Spleen (tissue), 11 donors: ENCODE measurements at regions not wholly inside any gene's neighbourhood (a gene's known extent, or its start where the extent isn't known, plus 50 kb on each side); places are given as distances from the start of the nearest gene placed in this dataset.

Source experiments
- DNase-seq: peaks from one replicate; pipeline ENCODE4 v3.0.0-alpha.2; 2020
- H3K27ac ChIP-seq, 8 donors: fragments of 200-600 bp; sonication (generic) in 7 of 8; 1 replicate in 4 of 8; 2 replicates in 4 of 8; pipeline versions ENCODE4 v1.5.0 to v1.8.0; 2016 to 2021; ENCODE audit warnings: inconsistent platforms in 4 of 8, mild to moderate bottlenecking in 4 of 8, moderate library complexity in 1 of 8
- H3K27me3 ChIP-seq, 7 donors: fragments of 200-600 bp; sonication (generic) in 6 of 7; replicated peaks in 1 of 7; 1 replicate in 4 of 7; 2 replicates in 3 of 7; pipeline versions ENCODE4 v1.5.0 to v1.8.0; 2016 to 2021; ENCODE audit warnings: inconsistent platforms in 3 of 7, mild to moderate bottlenecking in 1 of 7
- H3K36me3 ChIP-seq, 6 donors: fragments of 200-600 bp; sonication (generic) in 5 of 6; 1 replicate in 4 of 6; 2 replicates in 2 of 6; pipeline versions ENCODE4 v1.5.0 to v1.8.0; 2016 to 2021; ENCODE audit warnings: inconsistent platforms in 2 of 6
- H3K4me1 ChIP-seq, 6 donors: fragments of 200-600 bp; sonication (generic) in 5 of 6; 1 replicate in 3 of 6; 2 replicates in 3 of 6; pipeline versions ENCODE4 v1.5.0 to v1.8.0; 2016 to 2021; ENCODE audit warnings: inconsistent platforms in 3 of 6
- H3K4me3 ChIP-seq, 8 donors: fragments of 200-600 bp; sonication (generic) in 7 of 8; 1 replicate in 4 of 8; 2 replicates in 4 of 8; pipeline versions ENCODE4 v1.5.0 to v1.8.0; 2016 to 2021; ENCODE audit warnings: inconsistent platforms in 4 of 8, mild to moderate bottlenecking in 4 of 8, moderate library complexity in 2 of 8
- H3K9me3 ChIP-seq, 8 donors: fragments of 200-600 bp; sonication (generic) in 7 of 8; 1 replicate in 4 of 8; 2 replicates in 4 of 8; pipeline versions ENCODE4 v1.5.0 to v1.8.0; 2016 to 2021; ENCODE audit warnings: inconsistent platforms in 4 of 8
- CTCF ChIP-seq, 11 experiments: fragments of 200-600 bp in 7 of 11; fragments of 450-650 bp in 4 of 11; sonication (generic) in 4 of 11; IDR thresholded peaks in 8 of 11; conservative IDR thresholded peaks in 3 of 11; 1 replicate in 7 of 11; 2 replicates in 4 of 11; pipeline versions ENCODE4 v1.4.0 to v1.8.0; 2016 to 2021; ENCODE audit warnings: antibody characterized with exemption in 11 of 11, inconsistent platforms in 4 of 11, mild to moderate bottlenecking in 1 of 11
- POLR2A ChIP-seq, 3 donors: fragments of 450-650 bp; IDR thresholded peaks; one replicate each; pipeline ENCODE4 v1.5.1; 2017; ENCODE audit warnings: antibody characterized with exemption in 3 of 3, mild to moderate bottlenecking in 1 of 3
- POLR2AphosphoS5 ChIP-seq, 3 donors: sonication (generic); formaldehyde crosslinking; IDR thresholded peaks; one replicate each; pipeline ENCODE4 v1.5.1; 2017; ENCODE audit warnings: antibody characterized with exemption in 3 of 3
- WGBS, 5 donors: extraction: QIAGEN DNeasy Blood & Tissue Kit in 3 of 5; methylation state at CpG; one replicate each; pipeline versions ENCODE4 v1.1.5 to v1.1.7; 2013 to 2018; 5-methylcytosine and 5-hydroxymethylcytosine counted together
- intact Hi-C: fragments of 100-400 bp; cut with DNase I; formaldehyde crosslinking; loops from one replicate; pipeline ENCODE4 v1.15.0; 2023; ENCODE audit warnings: low total_unique reads
- donor health status: healthy with polysubstance abuse.
- donor health status: DM: no; HTN: no; CAD: no; lungs with moderate emphysema.
- donor health status: DM: no; HTN: no; CAD: no.
- donor health status: Bipolar disorder and iron deficiency.
- donor health status: healthy.
- donor health status: DM: no; HTN: no; CAD: no.
- donor health status: DM: yes; HTN: yes; CAD: no.

- no peak for DNase-seq
- intact Hi-C loops: no loop called here
Observed at GRCh38 chr10:123551259-123551658, 114.9 kb upstream of the GPR26 start.

GRCh38 chr10:123552760-123553554 lies 113.2 kb upstream of the GPR26 start:
- Histone ChIP-seq H3K27me3 (peaks cover 0 to 62% (median 0%) of the 10 kb centered on the region in 7 donors), H3K4me1 (no peaks in the 10 kb centered on the region), H3K9me3 (no peaks in the 10 kb centered on the region), H3K27ac (no peak overlapping the region), H3K36me3 (no peaks in the 10 kb centered on the region), H3K4me3 (no peak overlapping the region)
- no peak for TF ChIP-seq CTCF (IDR thresholded peaks at IDR 0.05 in 8 of 11, conservative IDR thresholded peaks at IDR 0.05 in 3 of 11)
- TF ChIP-seq POLR2A (IDR thresholded peaks at IDR 0.05): no peak
- no peak for TF ChIP-seq POLR2AphosphoS5 (IDR thresholded peaks at IDR 0.05)
- intact Hi-C loops: no loop called here
- no peak for DNase-seq
- 67 to 81% (median 76%) methylated on average over 10 to 11 of the region's 11 CpGs for WGBS, 5 donors

More at GRCh38 chr10:123551259-123551658, 114.9 kb upstream of the GPR26 start:
- WGBS, 5 donors: 83 to 88% (median 85%) methylated on average over 7 of the region's 7 CpGs
- H3K27ac ChIP-seq: no peak overlapping the region
- H3K9me3 ChIP-seq: no peaks in the 10 kb centered on the region
- peaks cover 0 to 55% (median 0%) of the 10 kb centered on the region in 7 donors for H3K27me3 ChIP-seq
- no peaks in the 10 kb centered on the region for H3K4me1 ChIP-seq
- no peak overlapping the region for H3K4me3 ChIP-seq
- TF ChIP-seq POLR2AphosphoS5 (IDR thresholded peaks at IDR 0.05) (no peak), POLR2A (IDR thresholded peaks at IDR 0.05) (no peak), CTCF (IDR thresholded peaks at IDR 0.05 in 8 of 11, conservative IDR thresholded peaks at IDR 0.05 in 3 of 11) (no peak)
- no peaks in the 10 kb centered on the region for H3K36me3 ChIP-seq

- no peak for DNase-seq
- no peaks in the 10 kb centered on the region for H3K4me1 ChIP-seq
- TF ChIP-seq CTCF (IDR thresholded peaks at IDR 0.05 in 8 of 11, conservative IDR thresholded peaks at IDR 0.05 in 3 of 11): no peak
- TF ChIP-seq POLR2A (IDR thresholded peaks at IDR 0.05): no peak
- no peak for TF ChIP-seq POLR2AphosphoS5 (IDR thresholded peaks at IDR 0.05)
- H3K9me3 ChIP-seq: no peaks in the 10 kb centered on the region
- no peaks in the 10 kb centered on the region for H3K36me3 ChIP-seq
- H3K4me3 ChIP-seq: no peak overlapping the region
- H3K27me3 ChIP-seq: peaks cover 0 to 64% (median 0%) of the 10 kb centered on the region in 7 donors
- WGBS, 5 donors: 72 to 84% (median 74%) methylated on average over 10 of the region's 10 CpGs
- H3K27ac ChIP-seq: no peak overlapping the region
- intact Hi-C loops: no loop called here
Observed at GRCh38 chr10:123553810-123554430, 112.2 kb upstream of the GPR26 start.

DNA sequence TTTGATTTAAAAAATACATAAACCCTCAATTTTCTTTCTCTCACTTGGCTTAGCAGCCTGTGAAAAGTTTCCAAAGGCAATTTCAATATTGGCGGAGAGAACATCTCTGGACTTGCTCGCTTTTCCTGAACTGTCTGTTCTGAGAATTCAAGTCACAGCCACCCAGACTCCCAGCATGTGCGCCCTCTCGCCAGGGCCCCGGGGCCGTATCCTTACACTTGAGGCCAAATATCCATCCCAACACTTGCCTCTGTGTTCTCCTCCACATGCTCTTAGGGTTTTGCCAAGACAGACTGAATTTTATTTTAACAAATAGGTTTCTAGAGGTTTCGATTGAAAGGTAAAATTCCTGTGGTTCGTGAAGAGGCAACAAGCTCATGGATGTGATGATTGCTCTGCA lies 111.5 kb upstream of the GPR26 start:
- Histone ChIP-seq H3K9me3 (no peaks in the 10 kb centered on the region), H3K27ac (no peak overlapping the region), H3K27me3 (peaks cover 0 to 71% (median 0%) of the 10 kb centered on the region in 7 donors), H3K36me3 (no peaks in the 10 kb centered on the region), H3K4me1 (peaks cover 0 to 5% (median 0%) of the 10 kb centered on the region in 6 donors), H3K4me3 (no peak overlapping the region)
- intact Hi-C loops: loop anchor here (5.0 kb wide), 1 partner anchor 512 kb away; no protein-coding TSS in a partner anchor
- DNase-seq: no peak
- TF ChIP-seq POLR2AphosphoS5 (IDR thresholded peaks at IDR 0.05) (no peak), POLR2A (IDR thresholded peaks at IDR 0.05) (no peak), CTCF (IDR thresholded peaks at IDR 0.05 in 8 of 11, conservative IDR thresholded peaks at IDR 0.05 in 3 of 11) (no peak)
- WGBS, 5 donors: 86 to 91% (median 88%) methylated on average over 8 of the region's 8 CpGs
